Suppressor macrophage (primary cell): ENCODE measurements at regions not wholly inside any gene's neighbourhood (a gene's known extent, or its start where the extent isn't known, plus 50 kb on each side); places are given as distances from the start of the nearest gene placed in this dataset.

Experiments used
- DNase-seq, 4 experiments: peaks; one replicate each; pipeline ENCODE4 v3.0.0-alpha.2; 2020 to 2022

DNA sequence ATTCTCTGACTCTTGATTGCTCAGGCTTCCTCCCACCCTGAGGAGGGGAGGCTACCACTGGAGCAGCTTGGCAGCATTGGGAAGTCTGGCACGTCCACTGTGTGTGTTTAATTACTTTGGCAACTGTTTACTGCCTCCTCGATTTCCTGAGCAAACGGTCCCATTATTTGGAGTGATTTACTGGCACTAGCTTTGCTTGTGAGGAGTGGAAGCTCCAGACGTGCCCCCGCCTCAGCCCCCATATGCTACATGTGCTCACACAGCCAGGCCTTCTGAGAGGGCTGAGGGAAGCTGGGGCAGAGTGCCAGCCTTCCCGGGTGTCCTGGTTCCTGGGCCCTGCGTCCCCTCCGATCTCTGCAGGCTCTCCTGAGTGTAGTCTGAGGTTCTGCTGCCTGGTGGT is 306.2 kb downstream of the PTPRU start:
- no peak for DNase-seq

DNA sequence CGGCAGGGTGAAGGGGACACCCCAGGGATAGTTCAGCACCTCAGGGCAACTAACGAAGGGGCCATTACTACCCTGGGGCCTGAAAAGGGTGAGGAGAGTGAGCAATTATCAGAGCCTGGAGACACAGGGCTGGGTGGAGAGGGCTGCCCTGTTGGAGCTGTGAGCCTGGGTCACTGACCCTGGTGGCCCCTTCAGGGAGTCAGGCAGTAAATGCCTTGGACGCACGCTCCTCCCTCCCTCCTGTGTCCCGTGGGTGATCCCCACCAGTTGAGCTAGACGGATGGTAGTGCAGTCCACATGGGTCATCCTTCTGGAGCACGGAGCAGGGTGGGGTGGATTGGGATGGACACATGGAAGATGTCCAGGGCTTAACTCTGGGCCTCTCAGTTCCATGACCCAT is 305.3 kb downstream of the PTPRU start:
- DNase-seq, result no peak

DNA sequence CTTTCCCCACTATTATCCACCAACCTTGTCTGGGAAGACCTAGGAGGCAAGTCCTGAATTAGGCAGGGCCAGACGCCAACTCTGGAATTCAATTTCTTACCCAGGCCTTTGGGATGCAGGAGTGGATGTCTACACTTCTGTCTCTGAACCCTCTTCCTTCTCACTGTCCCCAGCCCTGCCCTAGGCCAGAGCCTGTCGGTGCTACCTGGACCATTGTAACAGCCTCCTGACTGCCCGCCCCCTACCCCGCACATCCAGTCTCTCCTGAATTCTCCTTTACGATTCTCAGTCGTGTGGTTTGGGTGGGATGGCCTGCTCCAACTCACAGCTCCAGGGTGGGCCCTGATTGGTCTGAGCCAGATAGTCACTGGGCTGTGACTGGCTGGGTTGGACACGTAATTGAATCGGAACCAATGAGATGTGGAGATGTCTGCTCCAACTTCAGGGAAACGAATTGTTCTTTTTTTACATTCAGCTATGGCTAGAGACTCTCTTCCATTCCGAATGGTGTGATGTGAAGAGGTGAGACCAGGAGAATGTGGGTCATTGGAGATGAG is 304.6 kb downstream of the PTPRU start:
- no peak for DNase-seq

- DNase-seq, result no peak
Observed at GRCh38 chr1:29539971-29540370, 303.6 kb downstream of the PTPRU start.

DNA sequence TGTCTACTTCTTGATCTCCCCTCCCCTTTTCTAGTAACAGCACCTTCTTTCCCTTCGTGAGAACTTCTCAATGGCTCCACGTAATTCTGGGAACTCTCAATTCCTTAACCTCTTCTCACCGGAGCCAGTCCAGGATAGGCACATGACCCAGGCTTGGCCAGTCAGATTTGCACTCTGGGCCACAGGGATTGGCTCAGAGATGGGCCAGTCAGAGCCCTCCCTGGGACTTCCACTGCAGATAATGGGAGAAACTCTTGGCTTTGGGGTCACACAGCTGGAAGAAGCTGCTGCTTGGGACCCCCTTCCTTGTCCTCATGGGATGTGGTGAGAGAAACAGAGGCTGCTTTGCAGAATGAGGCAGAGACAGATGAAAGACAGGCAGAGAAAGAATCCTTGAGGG is 302.3 kb downstream of the PTPRU start:
- DNase-seq, result no peak

GRCh38 chr1:29532751-29533150 is 296.4 kb downstream of the PTPRU start:
- no peak for DNase-seq

DNA sequence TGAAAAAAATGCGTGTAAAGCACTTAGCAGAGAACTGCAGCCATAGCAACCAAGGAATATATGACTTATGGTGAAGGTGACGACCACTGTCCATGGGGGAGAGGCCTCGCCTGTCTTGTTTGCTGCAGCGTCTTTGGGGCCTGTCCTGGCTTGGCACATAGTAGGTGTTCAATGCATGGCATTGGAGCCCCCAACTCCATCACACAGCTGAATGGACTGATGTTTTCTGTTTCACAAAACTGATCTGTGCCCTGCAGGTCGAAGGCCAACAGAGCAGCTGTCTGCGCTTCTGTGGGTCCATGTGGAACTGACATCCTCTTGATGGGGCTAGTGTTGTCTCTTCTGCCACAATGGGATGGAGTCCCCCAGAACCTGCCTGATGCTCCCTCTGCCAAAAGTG is 296.0 kb downstream of the PTPRU start:
- DNase-seq, result no peak

GRCh38 chr1:29531596-29531995 is 295.3 kb downstream of the PTPRU start:
- no peak for DNase-seq

DNA sequence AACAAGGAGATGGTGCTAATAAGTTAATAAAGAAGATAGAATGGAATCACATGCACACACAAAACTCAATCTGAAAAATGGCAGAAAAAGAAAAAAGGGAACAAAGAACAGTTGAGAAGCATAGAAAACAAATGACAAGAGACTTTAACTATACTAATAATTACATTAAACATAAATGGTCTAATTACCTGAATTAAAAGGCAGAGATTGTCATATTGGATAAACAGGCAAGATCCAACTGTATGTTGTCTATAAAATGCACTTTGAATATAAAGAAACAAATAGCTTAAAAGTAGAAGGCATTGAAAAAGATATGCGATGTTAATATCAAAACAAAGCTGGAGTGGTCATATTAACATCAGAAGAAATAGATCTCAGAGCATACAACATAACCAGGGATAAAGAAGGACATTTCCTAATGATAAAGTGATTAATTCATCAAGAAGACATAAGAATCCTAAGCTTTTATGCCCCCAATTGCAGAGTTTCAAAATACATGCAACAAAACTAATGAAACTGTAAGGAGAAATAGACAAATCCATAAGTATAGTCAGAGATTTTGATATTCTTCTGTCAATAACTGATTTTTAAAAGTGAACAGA is 293.5 kb downstream of the PTPRU start:
- DNase-seq, result no peak

DNA sequence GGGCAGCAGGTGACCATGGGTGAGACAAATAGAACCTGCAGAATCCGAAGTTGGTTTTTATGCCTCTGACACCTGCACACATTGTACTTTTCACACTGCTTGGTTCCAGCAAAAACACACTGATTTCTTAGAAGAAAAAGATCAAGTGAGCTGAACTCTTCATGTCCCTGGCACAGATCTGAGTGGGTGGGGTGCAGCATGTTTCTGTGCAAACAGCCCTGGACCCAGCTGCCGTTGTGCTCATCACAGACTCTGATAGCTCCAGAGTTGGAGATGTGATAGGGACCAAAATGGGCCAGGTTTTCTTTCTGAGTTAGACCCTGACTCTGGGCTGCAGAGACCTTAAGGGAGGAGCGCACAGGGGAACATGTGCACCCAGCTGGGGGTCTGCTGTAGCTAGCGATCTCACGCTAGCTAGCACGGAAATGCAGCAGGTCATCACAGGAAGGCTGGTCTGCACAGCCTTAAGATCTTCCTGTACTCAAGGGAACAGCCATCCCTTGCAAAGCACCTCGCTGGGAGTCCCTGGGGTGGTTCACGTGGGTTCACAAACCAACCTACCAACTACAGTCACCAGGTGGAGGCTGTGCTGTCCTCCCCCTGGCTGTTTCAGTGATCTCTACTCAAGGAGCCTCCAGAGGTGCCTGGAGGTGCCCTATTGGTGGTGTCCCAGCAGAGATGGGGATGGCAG is 291.1 kb downstream of the PTPRU start:
- no peak for DNase-seq

GRCh38 chr1:29525941-29526340 is 289.6 kb downstream of the PTPRU start:
- no peak for DNase-seq

- DNase-seq, result no peak
Observed at GRCh38 chr1:29524285-29525065, 288.2 kb downstream of the PTPRU start.

DNA sequence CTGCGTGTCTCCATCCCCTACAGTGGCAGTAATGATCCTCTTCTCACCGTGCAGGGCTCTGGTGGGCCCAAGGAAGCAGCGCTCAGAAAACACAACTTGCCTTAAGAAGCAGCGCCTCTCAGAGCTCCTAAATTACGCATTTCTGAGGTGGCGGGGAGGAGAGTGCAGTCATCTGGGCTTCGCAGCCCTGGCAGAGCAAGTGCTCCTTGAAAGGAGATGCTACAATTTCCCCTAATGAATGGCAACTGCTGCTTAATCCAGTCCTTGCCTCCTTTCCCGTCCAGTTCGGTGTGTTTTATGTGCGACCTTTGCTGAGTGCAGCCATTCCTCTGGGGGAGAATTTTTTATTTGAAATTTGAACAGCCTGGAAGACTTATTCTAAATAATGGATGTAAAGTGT is 287.3 kb downstream of the PTPRU start:
- no peak for DNase-seq

DNA sequence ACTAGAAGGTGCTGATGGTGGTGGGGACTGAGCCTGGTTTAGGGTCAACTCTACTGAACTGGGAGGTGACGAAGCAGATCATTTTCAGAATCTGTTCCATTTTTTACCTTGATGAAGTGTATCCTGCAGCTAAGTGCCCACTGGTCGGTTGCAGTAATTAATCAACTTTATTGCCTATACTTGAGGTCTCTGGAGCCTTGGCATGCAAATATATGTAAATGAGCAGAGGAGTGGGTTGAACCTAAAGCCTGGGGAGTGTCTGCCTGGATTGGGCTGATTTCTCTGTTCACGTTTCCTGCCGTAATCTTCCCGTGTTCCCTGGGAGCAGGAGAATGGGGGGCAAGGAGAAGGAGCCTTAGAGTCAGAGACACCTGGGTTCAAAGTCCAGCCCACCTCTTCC is 286.8 kb downstream of the PTPRU start:
- DNase-seq, result no peak

DNA sequence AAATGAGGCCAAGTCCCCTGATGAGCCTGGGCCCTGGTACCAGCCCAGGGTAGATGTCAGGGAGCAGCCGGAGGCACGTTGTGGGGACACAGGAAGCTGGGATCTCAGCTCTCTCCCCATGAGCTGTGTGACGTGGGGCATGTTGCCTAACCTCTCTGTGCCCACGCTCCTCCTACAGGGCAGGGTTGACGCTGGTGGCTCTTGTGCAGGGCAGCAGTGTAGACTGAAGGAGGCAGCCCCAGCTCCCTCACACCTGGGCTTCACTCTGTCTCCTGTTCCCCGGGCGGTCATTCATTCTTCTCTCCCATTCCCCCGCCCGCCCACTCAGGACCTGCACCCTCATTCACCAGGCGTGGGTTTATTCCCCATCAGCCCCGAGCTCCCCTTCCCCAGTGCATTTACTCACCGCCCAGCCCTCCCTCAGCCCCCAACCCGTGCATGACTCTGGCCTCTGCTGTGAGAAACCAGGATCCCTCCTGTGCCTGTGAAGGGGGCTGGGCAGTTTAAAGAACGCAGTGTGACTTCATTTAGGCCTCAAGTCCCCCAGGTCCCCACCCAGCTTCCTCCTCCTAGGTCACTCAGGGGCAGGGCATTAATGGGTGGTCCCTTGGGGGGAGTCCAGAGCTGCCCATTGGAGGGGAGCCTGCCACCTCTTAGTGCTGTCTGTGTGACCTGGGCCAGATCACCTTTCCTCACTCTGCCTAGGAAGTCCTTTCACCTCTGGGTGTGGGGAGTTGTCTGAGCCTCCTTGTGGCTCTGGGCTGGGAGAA is 285.7 kb downstream of the PTPRU start:
- DNase-seq, result no peak

GRCh38 chr1:29521438-29521715 is 285.1 kb downstream of the PTPRU start:
- no peak for DNase-seq

GRCh38 chr1:29520571-29521437 is 284.5 kb downstream of the PTPRU start:
- DNase-seq, result no peak

- no peak for DNase-seq
Observed at GRCh38 chr1:29519788-29520110, 283.4 kb downstream of the PTPRU start.

GRCh38 chr1:29519108-29519787 is 282.9 kb downstream of the PTPRU start:
- no peak for DNase-seq

GRCh38 chr1:29518183-29518835 is 282.0 kb downstream of the PTPRU start:
- no peak for DNase-seq
